Cardiac fibroblast (primary cell): ENCODE measurements at regions not wholly inside any gene's neighbourhood (a gene's known extent, or its start where the extent isn't known, plus 50 kb on each side); places are given as distances from the start of the nearest gene placed in this dataset.

Source experiments
- DNase-seq, 2 donors: peaks; one replicate each; pipeline versions ENCODE4 v3.0.0 to v3.0.0-alpha.2; 2010; ENCODE audit warnings: low read depth in 2 of 2
- H3K4me3 ChIP-seq, 2 donors: replicated peaks in 1 of 2; 1 replicate in 1 of 2; 2 replicates in 1 of 2; pipeline ENCODE4 v1.5.1; 2011; ENCODE audit warnings: low read depth in 2 of 2, low read length in 2 of 2, mild to moderate bottlenecking in 2 of 2, moderate library complexity in 1 of 2
- CTCF ChIP-seq: IDR thresholded peaks from one replicate; pipeline ENCODE4 v1.5.1; 2011; ENCODE audit warnings: low read depth, mild to moderate bottlenecking, low read length, inconsistent platforms

- peak; percentile 87 to 94 for DNase-seq
- TF ChIP-seq CTCF, result peak; percentile 66
- no peak overlapping the region for H3K4me3 ChIP-seq
These were observed 95.7 kb upstream of the VANGL1 start for GRCh38 chr1:115545791-115546733.

- no peak for DNase-seq
- no peak for TF ChIP-seq CTCF
- H3K4me3 ChIP-seq, result no peak overlapping the region
These were observed 96.6 kb upstream of the VANGL1 start for GRCh38 chr1:115545096-115545720.

GRCh38 chr1:115544131-115544530 is 97.6 kb upstream of the VANGL1 start:
- DNase-seq, result peak; percentile 47 to 64
- no peak for TF ChIP-seq CTCF

GRCh38 chr1:115543247-115543646 is 98.5 kb upstream of the VANGL1 start:
- H3K4me3 ChIP-seq, result no peak overlapping the region
- TF ChIP-seq CTCF, result no peak
- DNase-seq, result no peak

More at GRCh38 chr1:115544131-115544530, 97.6 kb upstream of the VANGL1 start:
- H3K4me3 ChIP-seq, result no peak overlapping the region

GRCh38 chr1:115539736-115540135 is 102.0 kb upstream of the VANGL1 start:
- peak; percentile 21 to 36 for DNase-seq
- H3K4me3 ChIP-seq, result no peak overlapping the region
- TF ChIP-seq CTCF, result no peak

- peak; percentile 30 to 37 for DNase-seq
- TF ChIP-seq CTCF, result no peak
These were observed 102.7 kb upstream of the VANGL1 start for GRCh38 chr1:115539061-115539460.

More at GRCh38 chr1:115539061-115539460, 102.7 kb upstream of the VANGL1 start:
- no peak overlapping the region for H3K4me3 ChIP-seq
